Glutamatergic neuron (in vitro differentiated cells): ENCODE measurements at regions not wholly inside any gene's neighbourhood (a gene's known extent, or its start where the extent isn't known, plus 50 kb on each side); places are given as distances from the start of the nearest gene placed in this dataset.

Source experiments
- DNase-seq: peaks from one replicate; pipeline ENCODE4 v3.0.0; 2022
- H3K27ac Mint-ChIP-seq: one replicate; pipeline ENCODE4 v1.8.0; 2020; ENCODE audit warnings: mild to moderate bottlenecking, mixed read lengths, inconsistent platforms; ENCODE audit not compliant: unreplicated experiment
- H3K27me3 Mint-ChIP-seq: one replicate; pipeline ENCODE4 v1.8.0; 2020; ENCODE audit warnings: mild to moderate bottlenecking, moderate library complexity, mixed read lengths, inconsistent platforms; ENCODE audit not compliant: unreplicated experiment
- H3K36me3 Mint-ChIP-seq: one replicate; pipeline ENCODE4 v1.8.0; 2020; ENCODE audit warnings: mild to moderate bottlenecking, mixed read lengths, inconsistent platforms; ENCODE audit not compliant: unreplicated experiment
- H3K4me1 Mint-ChIP-seq: one replicate; pipeline ENCODE4 v1.8.0; 2020; ENCODE audit warnings: mild to moderate bottlenecking, low read depth, mixed read lengths, inconsistent platforms; ENCODE audit not compliant: unreplicated experiment
- H3K4me3 Mint-ChIP-seq: one replicate; pipeline ENCODE4 v1.8.0; 2020; ENCODE audit warnings: mild to moderate bottlenecking, mixed read lengths, inconsistent platforms; ENCODE audit not compliant: unreplicated experiment
- H3K9me3 Mint-ChIP-seq: one replicate; pipeline ENCODE4 v1.8.0; 2020; ENCODE audit warnings: mild to moderate bottlenecking, moderate library complexity, mixed read lengths, inconsistent platforms; ENCODE audit not compliant: unreplicated experiment
- TF ChIP-seq, protein P1 (sequence below): fragments of 200-600 bp; sonication (generic); IDR thresholded peaks from one replicate; pipeline ENCODE4 v1.5.0; 2021; ENCODE audit not compliant: partially characterized antibody, unreplicated experiment

DNA sequence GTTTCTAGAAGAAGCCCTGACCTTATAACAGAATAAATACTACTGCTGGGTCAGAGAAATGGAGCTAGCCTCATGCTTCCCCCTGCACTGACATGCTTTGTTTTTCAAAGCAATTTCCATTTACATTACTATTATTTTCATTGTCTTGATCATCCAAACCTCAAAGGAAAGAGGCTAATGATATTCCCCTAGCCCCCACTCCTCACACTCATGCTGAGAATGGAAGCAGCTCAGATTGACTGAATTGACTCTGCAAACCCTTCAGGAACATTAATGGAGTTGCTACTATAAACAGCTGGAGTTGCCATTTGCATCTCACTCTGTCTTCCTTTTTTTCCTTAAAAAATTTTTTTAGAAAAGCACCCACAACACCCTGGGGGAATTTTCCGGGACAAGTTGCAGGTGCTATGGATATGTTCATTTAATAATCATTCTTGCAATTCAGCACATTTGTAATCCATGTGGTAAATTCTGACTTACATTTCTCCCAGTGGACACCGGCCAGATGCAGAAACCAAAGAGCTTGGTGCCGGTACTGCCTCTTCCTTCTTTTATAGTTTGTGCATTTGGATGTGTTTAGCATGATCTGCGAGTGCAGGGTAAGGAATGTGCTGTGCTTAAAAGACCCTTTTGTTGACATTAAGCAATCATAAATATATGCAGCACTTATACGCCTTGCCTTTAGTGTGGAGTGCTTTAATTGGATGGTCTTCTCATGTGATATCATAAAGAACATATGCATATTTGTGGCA lies 103.3 kb upstream of the OSR1 start:
- Mint-ChIP-seq H3K27me3 (peaks cover 2% of the 10 kb centered on the region), H3K27ac (peak overlapping the region; percentile 41), H3K36me3 (peaks cover 4% of the 10 kb centered on the region), H3K4me3 (no peak overlapping the region), H3K4me1 (peaks cover 28% of the 10 kb centered on the region), H3K9me3 (peaks cover 9% of the 10 kb centered on the region)
- DNase-seq: no peak
- TF ChIP-seq, protein P1, sequence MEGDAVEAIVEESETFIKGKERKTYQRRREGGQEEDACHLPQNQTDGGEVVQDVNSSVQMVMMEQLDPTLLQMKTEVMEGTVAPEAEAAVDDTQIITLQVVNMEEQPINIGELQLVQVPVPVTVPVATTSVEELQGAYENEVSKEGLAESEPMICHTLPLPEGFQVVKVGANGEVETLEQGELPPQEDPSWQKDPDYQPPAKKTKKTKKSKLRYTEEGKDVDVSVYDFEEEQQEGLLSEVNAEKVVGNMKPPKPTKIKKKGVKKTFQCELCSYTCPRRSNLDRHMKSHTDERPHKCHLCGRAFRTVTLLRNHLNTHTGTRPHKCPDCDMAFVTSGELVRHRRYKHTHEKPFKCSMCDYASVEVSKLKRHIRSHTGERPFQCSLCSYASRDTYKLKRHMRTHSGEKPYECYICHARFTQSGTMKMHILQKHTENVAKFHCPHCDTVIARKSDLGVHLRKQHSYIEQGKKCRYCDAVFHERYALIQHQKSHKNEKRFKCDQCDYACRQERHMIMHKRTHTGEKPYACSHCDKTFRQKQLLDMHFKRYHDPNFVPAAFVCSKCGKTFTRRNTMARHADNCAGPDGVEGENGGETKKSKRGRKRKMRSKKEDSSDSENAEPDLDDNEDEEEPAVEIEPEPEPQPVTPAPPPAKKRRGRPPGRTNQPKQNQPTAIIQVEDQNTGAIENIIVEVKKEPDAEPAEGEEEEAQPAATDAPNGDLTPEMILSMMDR: no peak

DNA sequence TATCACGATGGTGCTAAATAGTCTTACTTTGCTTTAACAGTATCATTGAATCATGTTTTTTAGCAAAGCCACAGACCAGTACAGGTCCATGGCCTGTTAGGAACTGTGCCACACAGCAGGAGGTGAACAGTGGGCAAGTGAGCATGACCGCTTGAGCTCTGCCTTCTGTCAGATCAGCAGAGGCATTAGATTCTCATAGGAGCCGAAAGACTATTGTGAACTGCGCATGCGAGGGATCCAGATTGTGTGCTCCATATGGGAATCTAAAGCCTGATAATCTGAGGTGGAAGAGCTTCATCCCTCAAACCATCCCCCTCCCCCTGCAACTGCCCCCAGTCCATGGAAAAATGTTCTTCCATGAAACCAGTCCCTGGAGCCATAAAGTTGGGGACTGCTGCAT lies 102.3 kb upstream of the OSR1 start:
- no peak overlapping the region for H3K27ac Mint-ChIP-seq
- H3K4me1 Mint-ChIP-seq: peaks cover 28% of the 10 kb centered on the region
- no peak overlapping the region for H3K4me3 Mint-ChIP-seq
- DNase-seq: no peak
- peaks cover 9% of the 10 kb centered on the region for H3K9me3 Mint-ChIP-seq
- TF ChIP-seq, protein P1: no peak
- H3K36me3 Mint-ChIP-seq: peaks cover 4% of the 10 kb centered on the region
- H3K27me3 Mint-ChIP-seq: peaks cover 2% of the 10 kb centered on the region

DNA sequence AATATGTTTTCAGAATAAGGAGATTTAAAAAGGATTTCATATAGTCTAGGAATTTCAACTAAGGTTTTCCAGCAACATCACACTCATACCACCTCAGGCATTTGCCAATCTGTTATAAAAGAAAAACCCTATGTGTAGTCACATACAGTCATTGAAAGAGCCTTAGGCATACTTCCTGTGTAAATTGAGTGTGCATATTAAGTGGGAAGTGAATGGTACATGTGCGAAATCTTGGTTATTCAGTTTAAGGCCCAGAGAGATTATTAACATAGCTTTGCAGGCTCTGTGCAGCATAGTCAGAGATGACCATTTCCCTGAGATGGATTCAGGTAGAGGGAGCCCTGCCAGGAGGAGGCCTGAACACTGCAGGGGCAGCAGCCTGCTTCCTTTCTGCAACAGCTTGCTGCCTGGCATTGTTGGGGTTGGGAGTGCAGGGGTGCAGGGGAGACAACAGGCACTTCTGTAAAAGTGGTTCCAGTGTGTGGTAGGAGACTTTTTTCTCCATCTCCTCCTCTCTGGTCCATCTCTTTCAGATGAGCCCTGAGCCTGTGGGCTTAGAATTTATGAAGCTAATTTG lies 100.1 kb upstream of the OSR1 start:
- H3K4me3 Mint-ChIP-seq: no peak overlapping the region
- no peaks in the 10 kb centered on the region for H3K36me3 Mint-ChIP-seq
- TF ChIP-seq, protein P1: no peak
- H3K4me1 Mint-ChIP-seq: peaks cover 26% of the 10 kb centered on the region
- H3K9me3 Mint-ChIP-seq: no peaks in the 10 kb centered on the region
- no peaks in the 10 kb centered on the region for H3K27me3 Mint-ChIP-seq
- DNase-seq: no peak
- H3K27ac Mint-ChIP-seq: no peak overlapping the region

DNA sequence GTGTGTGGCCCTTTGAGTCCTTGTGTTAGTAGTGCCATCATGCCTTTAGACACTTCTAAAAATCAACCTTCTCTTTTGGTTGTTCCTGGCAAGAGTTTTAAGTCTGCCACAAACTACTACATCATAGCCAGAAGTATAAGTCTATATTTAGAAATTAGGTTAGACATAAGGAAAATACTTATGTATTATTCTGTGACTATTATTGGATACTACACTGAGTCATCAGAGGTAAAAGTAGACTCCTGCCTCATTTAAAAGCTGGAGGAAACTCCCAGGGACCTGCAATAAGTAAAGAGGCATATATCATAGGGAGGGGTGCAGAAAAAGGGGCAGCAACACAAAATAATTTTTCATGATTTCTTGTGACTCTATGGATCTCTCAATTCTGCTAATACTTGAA lies 99.4 kb upstream of the OSR1 start:
- DNase-seq: no peak
- Mint-ChIP-seq H3K4me1 (peaks cover 19% of the 10 kb centered on the region), H3K27me3 (peaks cover 1% of the 10 kb centered on the region), H3K9me3 (no peaks in the 10 kb centered on the region), H3K27ac (no peak overlapping the region), H3K4me3 (no peak overlapping the region), H3K36me3 (no peaks in the 10 kb centered on the region)
- TF ChIP-seq, protein P1: no peak

DNA sequence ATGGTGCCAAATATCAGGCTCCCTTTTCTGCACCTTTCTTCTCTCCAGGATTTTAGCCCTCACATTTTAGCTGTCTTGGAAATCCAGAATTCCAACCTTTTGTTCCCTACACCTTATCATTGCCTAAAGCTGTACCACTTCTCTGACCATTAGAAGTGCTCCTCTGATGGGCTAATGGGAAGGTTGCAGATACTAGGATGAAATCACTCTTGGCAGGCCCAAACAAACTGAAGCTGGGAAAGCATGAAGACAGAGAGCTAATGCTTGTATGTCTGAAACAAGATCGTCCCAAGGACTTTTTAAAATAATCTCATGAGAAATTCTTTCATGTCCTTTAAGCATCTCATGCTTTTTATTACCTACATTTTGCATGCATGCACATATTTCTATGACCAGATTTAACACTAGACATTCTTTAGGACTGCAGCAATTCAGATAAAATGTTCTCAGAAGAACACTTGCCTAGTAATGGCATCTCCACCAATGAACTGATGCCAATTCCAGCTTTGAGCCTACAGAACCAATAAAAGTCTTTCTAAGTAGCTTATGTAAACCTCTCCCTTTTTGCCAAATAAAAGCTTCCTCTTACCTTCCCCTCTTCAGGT lies 98.4 kb upstream of the OSR1 start:
- Mint-ChIP-seq H3K4me3 (no peak overlapping the region), H3K9me3 (no peaks in the 10 kb centered on the region), H3K36me3 (no peaks in the 10 kb centered on the region), H3K27me3 (peaks cover 1% of the 10 kb centered on the region), H3K4me1 (peaks cover 9% of the 10 kb centered on the region), H3K27ac (no peak overlapping the region)
- TF ChIP-seq, protein P1: no peak
- DNase-seq: no peak
